ENCODE measurements at regions not wholly inside any gene's neighbourhood (a gene's known extent, or its start where the extent isn't known, plus 50 kb on each side); places are given as distances from the start of the nearest gene placed in this dataset.
"Not testable (repeated sequence)": the region's sequence is repeated elsewhere in the genome, so short reads cannot be mapped to it uniquely, and the experiment has no call there.

GRCh38 chr5:30581198-30581935 lies 612.1 kb upstream of the CDH6 start:
- no peak for FAIRE-seq

GRCh38 chr5:30574761-30575160 lies 618.7 kb upstream of the CDH6 start:
- FAIRE-seq, result no peak

GRCh38 chr5:30572279-30572678 lies 621.2 kb upstream of the CDH6 start:
- FAIRE-seq, result no peak

- FAIRE-seq, result no peak
Measured at GRCh38 chr5:30561771-30562170, 631.7 kb upstream of the CDH6 start.

GRCh38 chr5:30551618-30552017 lies 641.9 kb upstream of the CDH6 start:
- FAIRE-seq, result no peak

DNA sequence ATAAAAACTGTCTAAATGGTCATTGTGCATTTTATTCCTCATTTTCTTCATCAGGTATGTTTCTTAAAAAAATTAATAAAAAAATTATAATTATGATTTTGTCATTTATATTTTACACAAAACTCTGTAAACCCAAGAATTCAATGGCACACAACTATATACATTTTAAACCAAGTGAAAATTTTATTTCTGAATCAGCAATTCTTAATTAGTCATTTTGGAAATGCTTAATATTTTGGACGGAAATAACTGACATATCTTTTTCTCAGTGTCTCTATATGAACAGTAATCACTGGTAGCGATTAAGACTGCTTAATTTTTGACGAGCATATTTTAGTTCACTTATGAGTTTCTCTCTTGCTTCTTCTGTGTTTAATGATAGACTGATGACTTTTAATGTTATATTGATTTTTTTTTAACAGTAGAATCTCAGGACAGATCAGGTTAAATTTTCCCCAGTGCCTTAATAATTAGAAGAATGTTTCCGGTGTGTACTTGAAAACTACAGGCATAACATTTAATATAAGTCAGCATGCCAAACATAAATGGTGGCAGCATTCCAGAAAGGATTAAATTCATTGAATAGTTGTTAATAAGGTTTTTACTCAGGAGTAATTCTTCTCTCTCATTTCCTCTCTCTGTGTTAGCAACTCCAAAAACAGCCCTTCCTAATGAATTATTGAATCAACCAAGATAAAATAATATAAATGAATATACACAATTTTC lies 644.7 kb upstream of the CDH6 start:
- FAIRE-seq, result no peak

DNA sequence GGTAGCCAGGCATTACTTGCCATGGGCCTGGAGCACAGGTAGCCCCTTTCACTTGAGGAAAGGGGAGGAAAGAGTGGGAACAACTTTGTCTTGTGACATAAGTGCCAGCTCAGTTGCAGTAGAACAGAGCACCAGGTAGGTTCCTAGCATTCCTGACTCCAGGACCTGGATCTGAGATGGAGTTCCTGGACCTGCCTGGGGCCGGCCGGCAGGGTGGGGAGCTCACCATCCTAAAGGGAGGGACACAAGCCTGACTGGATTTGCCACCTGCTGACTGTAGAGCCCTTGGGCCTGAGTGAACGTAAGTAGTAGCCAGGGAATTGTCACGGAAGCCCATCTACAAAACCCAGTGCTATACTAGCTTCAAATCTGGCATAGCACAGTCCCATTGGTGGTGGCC lies 653.3 kb upstream of the CDH6 start:
- no peak for FAIRE-seq

DNA sequence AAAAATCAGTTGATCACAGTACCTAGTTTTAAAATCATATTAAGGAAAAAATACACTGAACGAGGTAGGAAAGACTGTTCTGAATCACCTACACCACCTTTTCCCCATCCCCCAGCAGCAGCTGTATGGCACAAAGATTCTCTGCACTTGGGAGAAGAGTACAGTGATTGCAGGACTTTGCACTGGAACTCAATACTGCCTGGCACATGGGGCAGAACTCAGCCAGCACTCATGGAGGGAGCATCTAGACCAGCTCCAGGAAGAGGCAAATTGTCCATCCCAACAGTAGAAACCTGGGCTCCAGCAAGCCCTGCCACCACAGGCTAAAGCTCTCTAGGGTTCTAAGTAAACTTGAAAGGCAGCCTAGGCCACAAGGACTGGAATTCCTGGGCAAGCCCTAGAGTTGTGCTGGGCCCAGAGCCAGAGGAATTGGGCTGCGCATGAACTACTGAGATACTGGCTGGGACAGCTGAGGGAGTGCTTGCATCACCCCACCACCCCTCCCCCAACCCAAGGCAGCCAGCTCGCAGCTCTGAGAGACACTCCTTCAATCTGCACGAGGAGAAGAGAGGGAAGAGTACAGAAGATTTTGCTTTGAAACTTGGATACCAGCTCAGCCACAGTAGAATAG lies 654.4 kb upstream of the CDH6 start:
- FAIRE-seq, result no peak

GRCh38 chr5:30525353-30525752 lies 668.1 kb upstream of the CDH6 start:
- no peak for FAIRE-seq

GRCh38 chr5:30524428-30524827 lies 669.1 kb upstream of the CDH6 start:
- FAIRE-seq, result no peak

DNA sequence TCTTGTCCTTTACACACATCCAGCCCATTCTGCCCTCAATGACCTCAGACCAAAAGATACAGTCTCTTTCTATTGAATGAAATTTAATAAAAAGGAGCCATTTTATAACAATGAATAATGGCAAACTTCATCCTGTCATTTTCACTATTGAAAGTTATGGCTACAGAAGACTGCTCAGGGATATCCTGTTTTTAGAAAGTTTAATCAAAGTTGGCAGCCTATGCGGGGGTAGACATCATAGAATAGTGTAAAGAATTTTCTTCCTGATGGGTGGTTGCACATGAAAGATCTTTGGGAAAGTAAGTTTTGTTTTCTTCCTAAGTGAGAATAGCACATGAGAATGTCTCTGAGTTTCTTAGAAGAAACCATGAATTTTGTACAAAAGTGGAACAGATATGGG lies 670.4 kb upstream of the CDH6 start:
- FAIRE-seq, result no peak

GRCh38 chr5:30505014-30505886 lies 688.2 kb upstream of the CDH6 start:
- FAIRE-seq, result no peak

- no peak for FAIRE-seq
Measured at GRCh38 chr5:30502277-30502676, 691.2 kb upstream of the CDH6 start.

DNA sequence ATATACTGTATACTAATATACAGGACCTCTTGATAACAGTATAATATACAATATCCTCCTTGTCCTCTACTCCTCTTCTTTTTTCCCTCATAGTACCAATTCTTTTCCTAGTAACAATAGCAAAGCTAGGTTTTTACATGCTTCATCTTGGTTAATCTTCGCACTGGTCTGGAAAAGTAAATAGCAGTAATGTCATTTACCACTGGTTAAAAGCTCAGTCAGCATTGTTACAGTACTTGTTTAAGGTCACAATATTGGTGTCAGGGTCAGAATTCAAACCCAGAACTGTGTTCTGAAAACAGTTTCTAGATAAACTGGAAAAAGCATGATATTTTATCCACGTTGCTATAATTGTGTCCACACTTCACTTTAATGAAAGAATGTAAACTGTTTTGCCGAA lies 692.4 kb upstream of the CDH6 start:
- no peak for FAIRE-seq

DNA sequence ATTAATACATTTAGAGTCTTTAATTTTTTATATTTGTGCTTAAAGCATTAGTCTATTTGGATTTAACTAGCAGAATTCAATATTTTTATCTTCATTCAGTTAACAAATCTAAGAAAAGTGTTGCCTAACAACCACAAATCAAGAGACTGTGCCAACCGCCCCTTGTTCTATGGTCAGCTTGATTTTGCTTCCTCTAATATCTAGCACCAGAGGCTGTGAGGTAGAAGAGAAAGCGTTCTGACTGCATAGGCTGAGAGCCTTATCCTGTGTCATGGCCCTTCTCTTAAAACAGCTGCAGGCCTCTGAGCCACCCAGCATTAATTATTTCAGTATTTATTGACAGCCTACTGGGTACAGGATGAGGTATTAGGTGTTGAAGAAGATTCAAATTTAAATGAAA lies 693.0 kb upstream of the CDH6 start:
- FAIRE-seq, result no peak

DNA sequence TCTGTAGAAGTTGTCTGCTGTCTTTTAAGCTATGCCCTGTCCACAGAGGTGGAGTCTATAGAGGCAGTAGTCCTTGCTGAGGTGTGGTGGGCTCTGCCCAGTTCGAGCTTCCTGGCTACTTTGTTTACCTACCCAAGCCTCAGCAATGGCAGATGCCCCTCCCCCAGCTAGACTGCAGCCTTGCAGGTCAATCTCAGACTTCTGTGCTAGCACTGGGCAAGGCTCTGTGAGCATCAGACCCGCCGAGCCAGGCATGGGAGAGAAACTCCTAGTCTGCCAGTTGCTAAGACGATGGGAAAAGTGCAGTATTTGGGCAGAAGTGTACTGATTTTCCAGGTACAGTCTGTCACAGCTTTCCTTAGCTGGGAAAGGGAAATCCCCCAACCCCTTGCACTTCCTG lies 694.1 kb upstream of the CDH6 start:
- no peak for FAIRE-seq

- no peak for FAIRE-seq
Measured at GRCh38 chr5:30498972-30499371, 694.5 kb upstream of the CDH6 start.

DNA sequence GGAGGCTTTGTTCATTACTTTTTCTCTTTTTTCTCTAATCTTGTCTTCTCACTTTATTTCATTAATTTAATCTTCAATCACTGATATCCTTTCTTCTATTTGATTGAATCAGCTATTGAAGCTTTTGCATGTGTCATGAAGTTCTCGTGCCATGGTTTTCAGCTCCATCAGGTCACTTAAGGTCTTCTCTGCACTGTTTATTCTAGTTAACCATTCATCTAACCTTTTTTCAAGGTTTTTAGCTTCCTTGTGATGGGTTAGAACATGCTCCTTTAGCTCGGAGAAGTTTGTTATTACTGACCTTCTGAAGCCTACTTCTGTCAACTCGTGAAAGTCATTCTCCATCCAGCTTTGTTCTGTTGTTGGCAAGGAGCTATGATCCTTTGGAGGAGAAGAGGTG lies 695.0 kb upstream of the CDH6 start:
- FAIRE-seq, result not testable (repeated sequence)

DNA sequence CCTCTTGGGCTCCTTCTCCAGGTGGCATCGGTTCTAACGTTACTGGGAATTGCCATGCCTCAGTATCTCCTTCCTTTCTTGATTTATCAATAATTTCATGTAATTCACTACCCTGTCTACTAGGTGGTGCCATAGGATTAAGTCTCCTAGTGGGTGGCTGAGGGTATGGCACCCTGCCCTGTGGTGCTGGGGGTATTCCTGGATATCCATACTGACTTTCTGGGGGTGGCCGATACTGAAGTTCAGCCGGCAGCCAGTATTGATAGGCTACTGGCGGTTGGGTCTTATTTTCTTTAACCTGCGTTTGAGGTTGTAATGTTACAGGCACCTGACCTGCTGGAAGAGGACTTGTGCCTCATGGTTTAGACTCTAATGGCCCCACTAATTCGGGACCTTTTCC lies 699.4 kb upstream of the CDH6 start:
- FAIRE-seq, result not testable (repeated sequence)

GRCh38 chr5:30479104-30479503 lies 714.4 kb upstream of the CDH6 start:
- FAIRE-seq, result peak; percentile 27

DNA sequence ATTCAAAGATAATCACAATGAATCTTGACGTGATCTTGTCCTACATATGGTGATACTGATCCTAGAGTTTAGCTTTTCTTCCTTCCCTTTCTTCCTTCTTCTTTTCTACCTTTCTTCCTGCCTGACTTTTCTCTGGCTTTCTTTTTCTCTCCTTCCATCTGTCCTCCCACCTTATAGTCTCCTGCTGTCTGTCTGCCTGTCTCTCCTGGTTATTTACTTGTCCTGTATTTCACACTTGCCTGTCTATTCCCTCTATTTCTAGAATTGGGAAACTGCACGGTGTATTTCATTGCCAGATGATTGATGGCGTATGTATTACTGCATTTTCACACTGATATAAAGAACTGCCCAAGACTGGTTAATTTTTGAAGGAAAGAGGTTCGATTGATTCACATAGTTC lies 718.1 kb upstream of the CDH6 start:
- FAIRE-seq, result no peak

DNA sequence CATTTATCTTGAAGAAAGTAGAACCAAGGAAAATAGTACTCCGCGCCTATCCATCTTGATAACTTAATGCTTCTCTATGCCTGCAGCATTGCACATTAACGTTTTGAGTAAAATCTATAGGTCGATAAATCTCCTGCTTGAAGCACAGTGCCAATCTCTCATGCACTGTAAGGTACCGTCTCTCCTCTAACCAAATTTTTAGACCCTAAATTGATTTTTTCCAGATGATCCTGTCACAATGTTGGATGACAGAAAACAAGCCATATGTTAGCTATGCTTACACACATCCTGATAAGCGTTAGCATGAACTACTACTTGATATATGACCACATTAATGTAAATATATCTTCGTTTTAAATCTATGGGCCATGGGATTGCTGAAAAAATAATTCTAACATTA lies 723.8 kb upstream of the CDH6 start:
- no peak for FAIRE-seq

GRCh38 chr5:30458681-30459080 lies 734.8 kb upstream of the CDH6 start:
- no peak for FAIRE-seq

All from G401.6 (cell line).